BE2C (cell line): ENCODE measurements at regions not wholly inside any gene's neighbourhood (a gene's known extent, or its start where the extent isn't known, plus 50 kb on each side); places are given as distances from the start of the nearest gene placed in this dataset.

Source experiments
- DNase-seq: peaks from one replicate; pipeline ENCODE4 v3.0.0-alpha.2; 2020
- H3K27me3 ChIP-seq: fragments of 250-450 bp; sonication (Bioruptor Pico); 2 replicates; pipeline ENCODE4 v1.5.1; 2020; ENCODE audit warnings: mild to moderate bottlenecking
- H3K36me3 ChIP-seq: fragments of 250-450 bp; sonication (Bioruptor Pico); 2 replicates; pipeline ENCODE4 v1.5.1; 2020; ENCODE audit warnings: mild to moderate bottlenecking
- H3K4me1 ChIP-seq: fragments of 250-450 bp; sonication (Bioruptor Pico); 2 replicates; pipeline ENCODE4 v1.5.1; 2020
- H3K4me3 ChIP-seq: 2 replicates; pipeline ENCODE4 v1.5.1; 2011; ENCODE audit warnings: low read depth, low read length
- H3K9me3 ChIP-seq: fragments of 250-450 bp; sonication (Bioruptor Pico); 2 replicates; pipeline ENCODE4 v1.5.1; 2020
- CTCF ChIP-seq: IDR thresholded peaks from 2 replicates; pipeline ENCODE4 v1.5.1; 2012; ENCODE audit warnings: mild to moderate bottlenecking, low read depth, low read length

- DNase-seq, result no peak
- Histone ChIP-seq H3K27me3 (no peaks in the 10 kb centered on the region), H3K36me3 (no peaks in the 10 kb centered on the region), H3K9me3 (no peaks in the 10 kb centered on the region), H3K4me1 (no peaks in the 10 kb centered on the region), H3K4me3 (no peak overlapping the region)
- no peak for TF ChIP-seq CTCF
These were observed 1517.5 kb upstream of the PIK3C3 start for GRCh38 chr18:40437517-40437916.

- Histone ChIP-seq H3K9me3 (no peaks in the 10 kb centered on the region), H3K36me3 (no peaks in the 10 kb centered on the region), H3K4me1 (no peaks in the 10 kb centered on the region), H3K27me3 (no peaks in the 10 kb centered on the region), H3K4me3 (no peak overlapping the region)
- TF ChIP-seq CTCF, result no peak
- no peak for DNase-seq
These were observed 1523.7 kb upstream of the PIK3C3 start for GRCh38 chr18:40431071-40431985.

GRCh38 chr18:40423291-40423690 is 1531.7 kb upstream of the PIK3C3 start:
- Histone ChIP-seq H3K4me1 (no peaks in the 10 kb centered on the region), H3K27me3 (no peaks in the 10 kb centered on the region), H3K36me3 (no peaks in the 10 kb centered on the region), H3K4me3 (no peak overlapping the region), H3K9me3 (no peaks in the 10 kb centered on the region)
- DNase-seq, result no peak
- TF ChIP-seq CTCF, result no peak

GRCh38 chr18:40420675-40421074 is 1534.4 kb upstream of the PIK3C3 start:
- no peaks in the 10 kb centered on the region for H3K36me3 ChIP-seq
- TF ChIP-seq CTCF, result no peak

GRCh38 chr18:40417501-40417900 is 1537.5 kb upstream of the PIK3C3 start:
- DNase-seq, result no peak
- TF ChIP-seq CTCF, result no peak

More at GRCh38 chr18:40420675-40421074, 1534.4 kb upstream of the PIK3C3 start:
- Histone ChIP-seq H3K4me3 (no peak overlapping the region), H3K4me1 (no peaks in the 10 kb centered on the region), H3K9me3 (no peaks in the 10 kb centered on the region), H3K27me3 (no peaks in the 10 kb centered on the region)
- no peak for DNase-seq

GRCh38 chr18:40415821-40416220 is 1539.2 kb upstream of the PIK3C3 start:
- H3K9me3 ChIP-seq, result no peaks in the 10 kb centered on the region
- TF ChIP-seq CTCF, result no peak
- no peaks in the 10 kb centered on the region for H3K27me3 ChIP-seq
- no peak overlapping the region for H3K4me3 ChIP-seq
- H3K36me3 ChIP-seq, result no peaks in the 10 kb centered on the region
- no peak for DNase-seq
- H3K4me1 ChIP-seq, result no peaks in the 10 kb centered on the region

More at GRCh38 chr18:40417501-40417900, 1537.5 kb upstream of the PIK3C3 start:
- H3K36me3 ChIP-seq, result no peaks in the 10 kb centered on the region
- H3K27me3 ChIP-seq, result no peaks in the 10 kb centered on the region
- no peak overlapping the region for H3K4me3 ChIP-seq
- no peaks in the 10 kb centered on the region for H3K4me1 ChIP-seq
- H3K9me3 ChIP-seq, result no peaks in the 10 kb centered on the region
